ENCODE measurements at regions not wholly inside any gene's neighbourhood (a gene's known extent, or its start where the extent isn't known, plus 50 kb on each side); places are given as distances from the start of the nearest gene placed in this dataset.

DNA sequence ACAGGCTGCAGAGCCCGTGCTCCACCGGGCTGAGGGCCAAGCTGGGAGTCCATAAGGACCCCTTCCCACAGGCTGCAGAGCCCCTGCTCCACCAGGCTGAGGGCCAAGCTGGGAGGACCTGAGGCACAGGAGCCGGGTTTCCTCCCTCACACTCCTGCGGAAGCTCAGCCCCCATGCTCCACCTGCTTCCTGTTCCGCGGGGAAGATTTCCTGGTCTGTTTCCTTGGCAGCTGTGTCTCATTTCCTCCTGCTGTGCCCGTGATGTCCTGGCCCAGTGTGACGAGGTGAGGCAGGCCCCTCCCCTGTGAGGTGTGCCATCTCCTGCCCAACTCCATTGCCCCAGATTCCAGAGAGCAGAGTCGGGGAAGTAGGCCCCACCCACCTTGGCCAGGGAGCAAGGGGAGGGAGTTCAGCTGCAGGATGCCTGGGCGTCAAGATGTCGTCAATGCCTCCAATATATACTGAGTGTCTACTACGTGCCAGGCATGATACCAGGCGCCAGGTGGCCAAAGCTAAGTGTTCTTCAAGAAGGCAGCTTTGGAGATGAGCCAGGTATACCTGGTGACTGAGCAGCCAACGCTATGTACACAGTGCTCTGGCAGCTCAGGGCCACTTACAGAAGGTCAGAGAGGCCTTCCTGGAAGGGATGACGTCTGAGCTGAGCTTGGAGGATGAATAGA is 58.8 kb downstream of the NAV1 start:
- TF ChIP-seq CTCF (IDR thresholded peaks at IDR 0.05; ENCODE audit: poor library complexity, severe bottlenecking) = no peak
- no peak for TF ChIP-seq REST (IDR thresholded peaks at IDR 0.05; ENCODE audit: borderline replicate concordance)
- no peak for TF ChIP-seq RAD21 (conservative IDR thresholded peaks at IDR 0.05)
- TF ChIP-seq POLR2AphosphoS5 (IDR thresholded peaks at IDR 0.05) = no peak
- no peak for TF ChIP-seq EZH2 (IDR thresholded peaks at IDR 0.05; ENCODE audit: borderline replicate concordance, insufficient read depth, low read length, poor library complexity, severe bottlenecking)
- no peak for TF ChIP-seq MXI1 (conservative IDR thresholded peaks at IDR 0.05; ENCODE audit: poor library complexity, severe bottlenecking)
- no peak for TF ChIP-seq TAF1 (IDR thresholded peaks at IDR 0.05; ENCODE audit: low read depth)
- TF ChIP-seq EP300 (conservative IDR thresholded peaks at IDR 0.05; ENCODE audit: poor library complexity, severe bottlenecking) = no peak
- TF ChIP-seq SMC3 (conservative IDR thresholded peaks at IDR 0.05; ENCODE audit: poor library complexity) = no peak
